ENCODE measurements at regions not wholly inside any gene's neighbourhood (a gene's known extent, or its start where the extent isn't known, plus 50 kb on each side); places are given as distances from the start of the nearest gene placed in this dataset.
"Not testable (repeated sequence)": the region's sequence is repeated elsewhere in the genome, so short reads cannot be mapped to it uniquely, and the experiment has no call there.

- DNase-seq, result no peak
These were observed 57.9 kb downstream of the FANCF start for GRCh38 chr11:22567759-22568158.

DNA sequence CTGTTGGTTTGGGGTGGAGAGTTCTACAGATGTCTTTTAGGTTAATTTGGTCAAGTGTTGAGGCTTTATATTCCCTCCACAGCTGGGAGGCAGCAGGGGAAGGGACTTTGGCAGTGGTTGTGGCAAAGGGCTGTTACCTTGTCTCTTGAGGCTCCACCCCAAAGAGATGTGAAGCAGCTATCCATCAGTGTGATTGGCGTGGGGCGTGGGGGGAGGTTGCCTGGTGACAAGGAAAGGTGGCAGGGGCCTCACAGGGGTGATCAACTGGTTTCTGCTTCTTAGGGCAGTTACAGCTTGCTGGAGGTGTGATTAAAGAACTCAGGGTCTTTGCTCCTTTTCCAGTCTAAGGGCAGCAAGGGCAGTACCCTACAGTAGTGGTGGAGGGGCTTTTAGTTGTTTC, 59.3 kb downstream of the FANCF start:
- no peak for DNase-seq

- DNase-seq, result no peak
These were observed 64.3 kb downstream of the FANCF start for GRCh38 chr11:22561283-22561682.

DNA sequence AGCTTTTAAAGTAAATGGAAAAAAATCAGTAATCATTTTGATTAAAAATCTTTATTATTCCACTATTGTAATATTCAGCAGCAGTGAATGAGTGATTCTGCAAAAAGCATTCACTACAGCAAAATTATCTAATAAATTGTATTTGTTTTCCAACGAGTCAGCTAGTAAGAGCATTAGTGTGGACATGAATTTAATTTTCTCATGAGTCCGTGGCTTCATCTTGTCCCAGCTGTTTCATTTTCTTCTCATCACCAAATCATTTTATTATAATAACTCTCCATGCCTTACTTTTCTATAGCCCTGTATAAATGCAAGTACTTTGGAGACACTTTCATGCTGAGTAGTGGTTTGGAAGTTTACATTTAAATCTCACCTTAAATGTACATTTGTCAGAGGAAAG, 66.2 kb downstream of the FANCF start:
- no peak for DNase-seq

- DNase-seq, result no peak
These were observed 67.0 kb downstream of the FANCF start for GRCh38 chr11:22558664-22559063.

GRCh38 chr11:22556381-22556780, 69.2 kb downstream of the FANCF start:
- DNase-seq, result no peak

DNA sequence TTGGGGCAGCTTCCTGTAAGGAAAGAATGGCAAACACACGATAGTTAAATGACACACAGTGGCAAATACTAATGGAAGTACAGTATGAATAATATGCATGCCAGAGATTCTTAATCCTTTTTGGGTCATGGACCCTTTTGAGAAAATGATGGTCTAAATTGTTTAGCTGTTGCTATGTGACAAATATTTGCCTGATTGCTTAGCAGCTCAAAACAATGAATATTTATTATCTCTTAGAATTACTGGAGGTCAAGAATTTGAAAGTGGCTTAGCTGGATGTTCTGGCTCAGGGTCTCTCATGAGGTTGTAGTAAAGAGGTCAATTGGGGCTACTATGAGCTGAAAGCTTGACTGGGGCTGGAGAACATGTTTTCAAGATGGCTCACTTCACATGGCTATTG, 69.7 kb downstream of the FANCF start:
- DNase-seq, result no peak

- no peak for DNase-seq
These were observed 71.4 kb downstream of the FANCF start for GRCh38 chr11:22554221-22554620.

- DNase-seq, result no peak
These were observed 72.7 kb downstream of the FANCF start for GRCh38 chr11:22552885-22553284.

- no peak for DNase-seq
These were observed 78.9 kb downstream of the FANCF start for GRCh38 chr11:22546746-22547145.

DNA sequence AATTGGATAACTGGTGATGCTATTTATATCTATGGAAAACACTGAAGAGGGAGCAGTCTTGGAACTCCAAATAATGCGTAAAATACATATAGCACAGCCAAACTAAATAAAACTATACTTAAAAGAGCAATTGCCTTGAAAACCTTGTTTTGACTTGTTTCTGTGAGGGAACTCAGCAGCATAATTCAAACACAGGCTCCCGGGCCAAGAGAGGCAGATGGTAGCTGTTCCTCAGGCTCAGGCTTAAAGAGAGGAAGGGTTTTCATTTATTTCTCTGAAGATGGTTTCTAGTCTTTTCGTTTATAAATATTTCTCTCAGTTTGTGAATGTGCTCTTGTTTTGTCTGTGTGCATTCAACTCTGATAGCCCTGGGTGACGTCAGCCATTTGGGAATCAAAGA, 82.4 kb downstream of the FANCF start:
- no peak for DNase-seq

GRCh38 chr11:22539821-22540256, 85.8 kb downstream of the FANCF start:
- DNase-seq, result no peak

- DNase-seq, result no peak
These were observed 89.6 kb downstream of the FANCF start for GRCh38 chr11:22536071-22536470.

GRCh38 chr11:22528612-22529429, 96.8 kb downstream of the FANCF start:
- DNase-seq, result not testable (repeated sequence)

GRCh38 chr11:22522225-22522624, 103.4 kb downstream of the FANCF start:
- no peak for DNase-seq

DNA sequence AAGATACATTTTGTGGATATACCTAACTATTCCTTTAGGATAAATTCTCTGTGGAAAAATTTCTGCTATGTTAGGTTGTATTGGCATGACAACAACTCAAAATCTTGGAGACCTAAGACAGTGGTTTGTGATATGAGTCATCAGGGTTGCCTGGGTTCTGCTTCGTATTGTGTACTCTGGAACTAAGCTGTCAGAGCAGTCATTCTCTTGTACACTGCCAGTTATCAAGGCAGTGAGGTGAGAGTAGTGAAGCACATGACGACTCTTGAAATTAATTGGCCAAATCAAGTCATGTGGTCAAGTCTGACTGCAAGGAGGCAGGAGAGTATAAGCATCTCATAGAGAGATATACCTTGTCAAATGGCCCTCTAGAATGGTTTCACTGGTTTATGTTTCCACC, 104.4 kb downstream of the FANCF start:
- no peak for DNase-seq

- DNase-seq, result no peak
These were observed 105.1 kb downstream of the FANCF start for GRCh38 chr11:22520521-22520920.

- DNase-seq, result not testable (repeated sequence)
These were observed 107.3 kb downstream of the FANCF start for GRCh38 chr11:22518344-22518743.

DNA sequence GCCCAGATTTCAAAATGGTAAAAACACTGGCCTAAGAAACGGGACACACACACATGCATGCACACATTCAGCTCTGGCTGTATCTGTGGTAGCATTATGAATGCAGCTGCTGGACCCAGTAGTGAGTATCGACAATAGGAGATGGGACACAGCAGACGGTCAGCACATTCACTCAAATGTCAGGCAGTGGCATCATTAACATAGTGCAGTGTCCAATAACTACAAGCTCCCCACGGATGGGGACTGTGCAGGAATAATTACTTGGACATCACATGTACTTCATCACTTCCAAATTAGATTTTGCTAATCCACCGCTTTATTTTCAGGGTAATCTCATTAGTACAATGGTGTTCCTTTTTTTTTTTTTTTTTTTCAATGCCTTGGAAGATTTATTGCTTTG, 109.5 kb downstream of the FANCF start:
- no peak for DNase-seq

- DNase-seq, result no peak
These were observed 113.2 kb downstream of the FANCF start for GRCh38 chr11:22512457-22512856.

DNA sequence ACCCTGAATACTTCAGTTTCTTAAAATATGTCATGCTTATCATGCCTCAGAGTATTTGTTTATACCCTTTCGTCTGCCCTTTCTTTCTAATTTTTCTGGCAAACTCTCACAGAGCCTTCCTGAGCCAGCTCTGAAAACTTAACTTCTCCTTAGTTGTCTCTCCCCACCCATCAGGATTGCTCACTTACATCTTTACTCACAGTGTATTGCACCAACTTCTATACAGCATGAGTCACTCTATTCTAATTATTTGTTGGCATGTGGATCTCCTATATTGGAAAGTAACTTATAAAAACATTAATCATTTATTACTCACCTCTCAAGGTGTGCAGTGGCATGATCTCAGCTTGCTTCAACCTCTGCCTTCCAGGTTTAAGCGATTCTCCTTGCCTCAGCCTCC, 114.9 kb downstream of the FANCF start:
- DNase-seq, result no peak

- no peak for DNase-seq
These were observed 115.6 kb downstream of the FANCF start for GRCh38 chr11:22510010-22510409.

- DNase-seq, result no peak
These were observed 117.0 kb downstream of the FANCF start for GRCh38 chr11:22508665-22509064.

GRCh38 chr11:22497474-22497873, 128.1 kb downstream of the FANCF start:
- no peak for DNase-seq

DNA sequence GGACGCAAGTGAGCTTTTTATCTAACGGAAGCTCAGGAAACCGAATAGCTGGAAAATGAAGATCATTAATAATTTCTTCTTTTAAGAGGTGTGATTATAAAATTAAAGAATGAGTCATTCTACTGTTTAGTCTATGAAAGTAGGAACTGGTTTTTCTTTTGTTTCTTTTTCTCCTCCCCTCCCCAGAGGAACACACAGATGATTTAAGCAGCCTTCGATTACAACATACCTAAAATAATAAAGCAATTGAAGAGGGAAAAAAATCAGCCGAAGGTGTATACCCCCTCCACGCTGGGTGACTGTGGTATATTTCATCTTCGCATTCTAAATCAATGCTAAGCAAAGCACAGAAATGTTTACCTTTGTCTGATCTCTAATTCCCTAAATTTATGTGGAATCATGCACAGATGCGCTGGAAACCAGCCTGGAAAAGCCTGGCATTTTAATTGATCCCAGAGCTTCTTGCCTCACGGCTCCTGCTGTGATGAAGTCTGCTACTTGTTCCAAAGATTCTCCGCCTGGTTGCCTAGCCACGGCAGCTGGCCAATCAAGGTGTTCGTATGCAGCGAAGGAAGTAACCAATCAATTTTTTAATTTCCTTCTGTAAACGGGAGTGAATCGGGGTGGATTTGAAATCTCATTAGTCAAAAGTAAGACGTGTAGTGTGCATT, 133.9 kb downstream of the FANCF start:
- no peak for DNase-seq

Data from stimulated activated CD4-positive, alpha-beta T cell treated with anti-CD3 and anti-CD28 coated beads, Interleukin-15, amount 100 ng/mL, for 24 hours (primary cell).